ENCODE measurements at regions not wholly inside any gene's neighbourhood (a gene's known extent, or its start where the extent isn't known, plus 50 kb on each side); places are given as distances from the start of the nearest gene placed in this dataset.

GRCh38 chr9:134559013-134559412, 82.6 kb upstream of the COL5A1 start:
- Histone ChIP-seq H3K4me1 (ENCODE audit: insufficient read depth, low read length, poor library complexity, severe bottlenecking) (peaks cover 4% of the 10 kb centered on the region), H3K27ac (ENCODE audit: low read depth, low read length, poor library complexity, severe bottlenecking) (no peak overlapping the region), H3K27me3 (replicated peaks; ENCODE audit: insufficient read depth, low read depth, low read length, poor library complexity) (no peaks in the 10 kb centered on the region), H3K36me3 (ENCODE audit: insufficient read depth, low read length, poor library complexity, severe bottlenecking) (no peaks in the 10 kb centered on the region), H3K9me3 (ENCODE audit: low read depth, low read length, poor library complexity, severe bottlenecking) (no peaks in the 10 kb centered on the region), H3K4me3 (ENCODE audit: low read depth, low read length, poor library complexity, severe bottlenecking) (no peak overlapping the region)
- TF ChIP-seq CTCF (conservative IDR thresholded peaks at IDR 0.05; ENCODE audit: low read depth, low read length) = no peak
- no peak for TF ChIP-seq EZH2 (IDR thresholded peaks at IDR 0.05; ENCODE audit: borderline replicate concordance, low read depth, low read length, poor library complexity, severe bottlenecking)
- no TSS peak for BruUV-seq (replicated peaks)
- intact Hi-C loops (cut with micrococcal nuclease; ENCODE audit: unreplicated experiment) = no loop called here
- ChIA-PET POLR2A (ENCODE audit: low non-redundant PET) (no interaction called here), CTCF (no interaction called here)
- DNase-seq (ENCODE audit: low spot score) = no peak

- DNase-seq (ENCODE audit: low spot score) = no peak
- ChIA-PET CTCF (no interaction called here), POLR2A (ENCODE audit: low non-redundant PET) (no interaction called here)
- intact Hi-C loops (cut with micrococcal nuclease; ENCODE audit: unreplicated experiment) = no loop called here
- Histone ChIP-seq H3K27ac (ENCODE audit: low read depth, low read length, poor library complexity, severe bottlenecking) (no peak overlapping the region), H3K36me3 (ENCODE audit: insufficient read depth, low read length, poor library complexity, severe bottlenecking) (no peaks in the 10 kb centered on the region), H3K27me3 (replicated peaks; ENCODE audit: insufficient read depth, low read depth, low read length, poor library complexity) (no peaks in the 10 kb centered on the region), H3K9me3 (ENCODE audit: low read depth, low read length, poor library complexity, severe bottlenecking) (no peaks in the 10 kb centered on the region), H3K4me3 (ENCODE audit: low read depth, low read length, poor library complexity, severe bottlenecking) (no peak overlapping the region), H3K4me1 (ENCODE audit: insufficient read depth, low read length, poor library complexity, severe bottlenecking) (no peaks in the 10 kb centered on the region)
- no TSS peak for BruUV-seq (replicated peaks)
- TF ChIP-seq CTCF (conservative IDR thresholded peaks at IDR 0.05; ENCODE audit: low read depth, low read length) (no peak), EZH2 (IDR thresholded peaks at IDR 0.05; ENCODE audit: borderline replicate concordance, low read depth, low read length, poor library complexity, severe bottlenecking) (no peak)
Observed at GRCh38 chr9:134560206-134560605, 81.4 kb upstream of the COL5A1 start.

DNA sequence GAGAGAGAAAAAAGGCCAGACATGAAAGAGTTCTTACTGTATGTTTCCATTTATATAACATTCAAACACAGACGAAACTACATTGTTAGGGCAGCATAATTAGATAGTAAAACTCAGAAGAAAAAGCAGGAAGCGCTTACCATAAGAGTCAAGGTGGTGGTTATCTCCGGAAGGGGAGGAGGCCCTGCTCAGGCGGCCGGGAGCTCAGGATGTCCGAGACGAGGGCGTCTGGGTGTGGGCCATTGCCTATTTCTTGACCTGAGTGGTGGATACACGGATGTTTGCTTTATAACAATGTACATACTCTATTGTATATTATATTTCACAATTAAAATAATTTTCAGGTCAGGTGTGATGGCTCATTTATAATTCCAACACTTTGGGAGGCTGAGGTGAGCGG, 80.9 kb upstream of the COL5A1 start:
- ChIA-PET POLR2A (ENCODE audit: low non-redundant PET) (no interaction called here), CTCF (no interaction called here)
- intact Hi-C loops (cut with micrococcal nuclease; ENCODE audit: unreplicated experiment) = no loop called here
- Histone ChIP-seq H3K36me3 (ENCODE audit: insufficient read depth, low read length, poor library complexity, severe bottlenecking) (no peaks in the 10 kb centered on the region), H3K4me3 (ENCODE audit: low read depth, low read length, poor library complexity, severe bottlenecking) (no peak overlapping the region), H3K4me1 (ENCODE audit: insufficient read depth, low read length, poor library complexity, severe bottlenecking) (no peaks in the 10 kb centered on the region), H3K27ac (ENCODE audit: low read depth, low read length, poor library complexity, severe bottlenecking) (no peak overlapping the region), H3K27me3 (replicated peaks; ENCODE audit: insufficient read depth, low read depth, low read length, poor library complexity) (no peaks in the 10 kb centered on the region), H3K9me3 (ENCODE audit: low read depth, low read length, poor library complexity, severe bottlenecking) (no peaks in the 10 kb centered on the region)
- TF ChIP-seq EZH2 (IDR thresholded peaks at IDR 0.05; ENCODE audit: borderline replicate concordance, low read depth, low read length, poor library complexity, severe bottlenecking) (no peak), CTCF (conservative IDR thresholded peaks at IDR 0.05; ENCODE audit: low read depth, low read length) (no peak)
- no peak for DNase-seq (ENCODE audit: low spot score)
- BruUV-seq (replicated peaks) = no TSS peak
